GM23338 (cell line): ENCODE measurements at regions not wholly inside any gene's neighbourhood (a gene's known extent, or its start where the extent isn't known, plus 50 kb on each side); places are given as distances from the start of the nearest gene placed in this dataset.

ENCODE experiments used
- ATAC-seq: fragments of 200-7000 bp; cut with Tn5 transposase; 3 replicates; pipeline ENCODE4 v1.9.1; 2020
- DNase-seq: peaks from one replicate; pipeline ENCODE4 v3.0.0-alpha.2; 2015; ENCODE audit warnings: low spot score
- H2AFZ ChIP-seq: fragments of 200-600 bp; sonication (generic); 2 replicates; pipeline ENCODE4 v1.8.0; 2016; ENCODE audit warnings: antibody characterized with exemption, mild to moderate bottlenecking, moderate library complexity
- H3F3A ChIP-seq: fragments of 200-600 bp; sonication (generic); replicated peaks from 2 replicates; pipeline ENCODE4 v1.8.0; 2017; ENCODE audit warnings: antibody characterized with exemption, mixed run types, low read depth
- H3K27ac ChIP-seq: fragments of 200-600 bp; sonication (generic); 2 replicates; pipeline ENCODE4 v1.6.1; 2016; ENCODE audit warnings: low read depth
- H3K27me3 ChIP-seq: fragments of 200-600 bp; sonication (generic); 2 replicates; pipeline ENCODE4 v1.8.0; 2016; ENCODE audit warnings: mild to moderate bottlenecking, mixed run types, moderate library complexity; ENCODE audit not compliant: insufficient read depth
- H3K36me3 ChIP-seq: fragments of 200-600 bp; sonication (generic); 2 replicates; pipeline ENCODE4 v1.8.0; 2016; ENCODE audit warnings: mild to moderate bottlenecking; ENCODE audit not compliant: insufficient read depth
- H3K4me1 ChIP-seq: fragments of 200-600 bp; sonication (generic); 2 replicates; pipeline ENCODE4 v1.8.0; 2016; ENCODE audit warnings: mild to moderate bottlenecking, moderate library complexity; ENCODE audit not compliant: insufficient read depth
- H3K4me2 ChIP-seq: fragments of 200-600 bp; sonication (generic); 2 replicates; pipeline ENCODE4 v1.7.1; 2017; ENCODE audit warnings: mixed run types
- H3K4me3 ChIP-seq: fragments of 200-600 bp; sonication (generic); 2 replicates; pipeline ENCODE4 v1.6.1; 2016; ENCODE audit warnings: mixed run types
- H3K79me2 ChIP-seq: fragments of 200-600 bp; sonication (generic); replicated peaks from 2 replicates; pipeline ENCODE4 v1.8.0; 2017; ENCODE audit warnings: mild to moderate bottlenecking; ENCODE audit not compliant: insufficient read depth
- H3K9me2 ChIP-seq: fragments of 200-600 bp; sonication (generic); 2 replicates; pipeline ENCODE4 v1.8.0; 2017; ENCODE audit not compliant: insufficient read depth
- H4K20me1 ChIP-seq: fragments of 200-600 bp; sonication (generic); replicated peaks from 2 replicates; pipeline ENCODE4 v1.8.0; 2017; ENCODE audit warnings: mild to moderate bottlenecking; ENCODE audit not compliant: insufficient read depth
- H3K27ac Mint-ChIP-seq: 2 replicates; pipeline ENCODE4 v1.8.0; 2020; ENCODE audit warnings: inconsistent platforms, mild to moderate bottlenecking, moderate library complexity, mixed read lengths
- H3K27me3 Mint-ChIP-seq: 3 replicates; pipeline ENCODE4 v1.8.0; 2022; ENCODE audit warnings: low read depth, mild to moderate bottlenecking, moderate library complexity, mixed read lengths, inconsistent platforms; ENCODE audit not compliant: insufficient read depth, poor library complexity
- H3K36me3 Mint-ChIP-seq: 3 replicates; pipeline ENCODE4 v1.8.0; 2021; ENCODE audit warnings: low read depth, mild to moderate bottlenecking, inconsistent platforms, moderate library complexity, mixed read lengths
- H3K4me1 Mint-ChIP-seq: 3 replicates; pipeline ENCODE4 v1.8.0; 2020; ENCODE audit warnings: mild to moderate bottlenecking, inconsistent platforms, mixed read lengths
- H3K4me3 Mint-ChIP-seq: 3 replicates; pipeline ENCODE4 v1.8.0; 2021; ENCODE audit warnings: moderate library complexity, mild to moderate bottlenecking, inconsistent platforms, mixed read lengths
- H3K9me3 Mint-ChIP-seq: 3 replicates; pipeline ENCODE4 v1.8.0; 2020; ENCODE audit warnings: moderate library complexity, mild to moderate bottlenecking, inconsistent platforms, mixed read lengths
- CTCF ChIP-seq, 2 experiments: fragments of 200-600 bp in 1 of 2; sonication (generic) in 1 of 2; conservative IDR thresholded peaks; 2 replicates each; pipeline versions ENCODE4 v1.5.1 to v1.6.1; 2016 to 2017; ENCODE audit warnings: antibody characterized with exemption in 2 of 2, low read depth in 2 of 2, mild to moderate bottlenecking in 2 of 2, moderate library complexity in 1 of 2
- EZH2 ChIP-seq: fragments of 200-600 bp; sonication (generic); IDR thresholded peaks from one replicate; pipeline ENCODE4 v1.8.0; 2017; ENCODE audit warnings: antibody characterized with exemption, mild to moderate bottlenecking, low read depth; ENCODE audit not compliant: unreplicated experiment
- EZH2phosphoT487 ChIP-seq: fragments of 200-600 bp; sonication (generic); IDR thresholded peaks from one replicate; pipeline ENCODE4 v1.8.1; 2018; ENCODE audit warnings: antibody characterized with exemption; ENCODE audit not compliant: unreplicated experiment
- NANOG ChIP-seq: IDR thresholded peaks from 2 replicates; pipeline ENCODE4 v1.6.1; 2016; ENCODE audit warnings: antibody characterized with exemption, borderline replicate concordance
- POLR2AphosphoS5 ChIP-seq: IDR thresholded peaks from 2 replicates; pipeline ENCODE4 v1.6.1; 2016; ENCODE audit warnings: antibody characterized with exemption, low read depth
- REST ChIP-seq: IDR thresholded peaks from one replicate; pipeline ENCODE4 v1.6.1; 2018; ENCODE audit warnings: antibody characterized with exemption; ENCODE audit not compliant: unreplicated experiment
- STAT1 ChIP-seq: IDR thresholded peaks from one replicate; pipeline ENCODE4 v1.6.1; 2016; ENCODE audit warnings: antibody characterized with exemption; ENCODE audit not compliant: unreplicated experiment
- ZNF114 ChIP-seq: fragments of 250-450 bp; sonication (Bioruptor Pico); IDR thresholded peaks from 2 replicates; pipeline ENCODE4 v1.5.0; 2020; ENCODE audit warnings: mild to moderate bottlenecking, moderate library complexity
- ZNF331 ChIP-seq: fragments of 250-450 bp; sonication (Bioruptor Pico); IDR thresholded peaks from 2 replicates; pipeline ENCODE4 v1.5.0; 2020; ENCODE audit warnings: low read depth, mild to moderate bottlenecking, moderate library complexity
- ZNF462 ChIP-seq: fragments of 250-450 bp; sonication (Bioruptor Pico); IDR thresholded peaks from 2 replicates; pipeline ENCODE4 v1.5.0; 2020; ENCODE audit warnings: mild to moderate bottlenecking, moderate library complexity

GRCh38 chr18:42614619-42615293, 500.7 kb downstream of the RIT2 start:
- Mint-ChIP-seq H3K36me3 (no peaks in the 10 kb centered on the region), H3K27me3 (no peaks in the 10 kb centered on the region), H3K4me1 (no peaks in the 10 kb centered on the region; the same call in 2 of the 3 replicates), H3K27ac (no peak overlapping the region), H3K4me3 (no peak overlapping the region), H3K9me3 (no peaks in the 10 kb centered on the region)
- H3K27me3 ChIP-seq, result no peaks in the 10 kb centered on the region
- H3K4me1 ChIP-seq, result no peaks in the 10 kb centered on the region
- H3F3A ChIP-seq, result no peaks in the 10 kb centered on the region
- no peak overlapping the region for H3K4me2 ChIP-seq
- DNase-seq (no peak), ATAC-seq (no peak)
- H4K20me1 ChIP-seq, result no peaks in the 10 kb centered on the region
- H3K9me2 ChIP-seq, result peaks cover 11% of the 10 kb centered on the region
- TF ChIP-seq ZNF462 (no peak), NANOG (no peak)
- no peak overlapping the region for H3K27ac ChIP-seq
- H3K79me2 ChIP-seq, result no peaks in the 10 kb centered on the region
- H2AFZ ChIP-seq, result 0 out of 2 replicates have a peak overlapping the region, but pooled peaks have one; percentile 24
- no peak overlapping the region for H3K4me3 ChIP-seq
- H3K36me3 ChIP-seq, result no peaks in the 10 kb centered on the region

GRCh38 chr18:42617221-42617620, 498.3 kb downstream of the RIT2 start:
- H3K4me3 Mint-ChIP-seq, result no peak overlapping the region
- H3K9me3 Mint-ChIP-seq, result no peaks in the 10 kb centered on the region
- Histone ChIP-seq H3K9me2 (peaks cover 15% of the 10 kb centered on the region), H2AFZ (peak overlapping the region; percentile 70; the same call in 1 of the 2 replicates), H3K27ac (no peak overlapping the region), H3K4me2 (no peak overlapping the region), H3K4me1 (no peaks in the 10 kb centered on the region), H3K27me3 (no peaks in the 10 kb centered on the region), H3F3A (no peaks in the 10 kb centered on the region), H3K4me3 (no peak overlapping the region), H3K79me2 (no peaks in the 10 kb centered on the region), H4K20me1 (no peaks in the 10 kb centered on the region), H3K36me3 (no peaks in the 10 kb centered on the region)
- no peaks in the 10 kb centered on the region for H3K36me3 Mint-ChIP-seq
- H3K27me3 Mint-ChIP-seq, result no peaks in the 10 kb centered on the region
- DNase-seq (no peak), ATAC-seq (no peak)
- H3K4me1 Mint-ChIP-seq, result peaks cover 3% of the 10 kb centered on the region; the same call in 1 of the 3 replicates
- no peak overlapping the region for H3K27ac Mint-ChIP-seq
- TF ChIP-seq NANOG (no peak), CTCF (conservative IDR thresholded peaks at IDR 0.05; ENCODE audit: low read depth in 2 of 2) (no peak), ZNF331 (CRISPR knock-in tag) (no peak), REST (no peak), ZNF114 (CRISPR knock-in tag) (no peak), EZH2 (no peak), POLR2AphosphoS5 (no peak), STAT1 (no peak), EZH2phosphoT487 (no peak)
